ENCODE measurements at regions not wholly inside any gene's neighbourhood (a gene's known extent, or its start where the extent isn't known, plus 50 kb on each side); places are given as distances from the start of the nearest gene placed in this dataset.

DNA sequence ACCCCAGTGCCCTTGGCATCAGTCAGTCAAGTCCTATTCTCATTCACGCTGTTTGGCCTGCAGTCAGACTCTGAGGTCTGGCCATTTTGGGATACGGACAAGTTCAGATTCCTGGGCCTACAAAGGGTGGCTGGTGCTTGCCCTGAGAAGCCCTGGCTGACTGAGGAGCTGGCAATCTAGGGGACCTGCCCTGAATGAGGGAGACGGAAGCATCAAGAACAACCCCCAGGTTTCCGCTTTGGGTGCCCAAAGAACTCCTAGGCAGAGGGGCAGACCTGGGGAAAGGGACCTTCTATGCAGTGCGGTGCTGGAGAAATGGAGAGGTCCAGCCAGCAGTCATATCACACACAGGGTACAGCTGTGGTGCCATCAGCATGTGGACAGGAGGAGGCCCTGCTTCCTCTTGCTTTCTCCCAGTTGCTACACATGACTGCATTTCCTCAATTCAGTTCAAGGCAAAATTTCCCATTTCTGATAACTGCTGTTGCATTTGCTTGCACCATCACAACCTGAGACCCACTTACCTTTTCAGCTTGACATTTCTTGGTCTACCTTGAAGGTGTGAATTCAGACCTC, 70.9 kb upstream of the LGALSL start:
- DNase-seq = peak; percentile 83

DNA sequence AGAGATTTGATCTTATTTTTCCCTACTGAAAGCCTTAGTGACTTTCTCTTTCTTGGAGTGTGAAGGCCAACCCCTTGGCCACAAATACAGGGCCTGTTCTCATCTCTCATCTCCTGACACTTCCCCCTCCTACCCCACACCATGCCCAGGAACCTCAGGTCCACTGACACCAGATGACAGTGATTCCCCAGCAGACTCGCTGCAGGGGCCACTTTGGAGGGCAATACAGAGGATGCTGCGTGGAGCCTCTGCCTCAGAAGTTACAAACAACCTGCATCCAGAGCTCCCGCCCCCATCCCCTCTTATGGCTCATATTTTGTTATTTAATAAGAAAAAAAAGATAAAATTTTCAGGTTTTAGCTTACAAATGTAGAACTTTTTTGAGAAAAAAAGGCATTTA, 70.1 kb upstream of the LGALSL start:
- no peak for DNase-seq

DNA sequence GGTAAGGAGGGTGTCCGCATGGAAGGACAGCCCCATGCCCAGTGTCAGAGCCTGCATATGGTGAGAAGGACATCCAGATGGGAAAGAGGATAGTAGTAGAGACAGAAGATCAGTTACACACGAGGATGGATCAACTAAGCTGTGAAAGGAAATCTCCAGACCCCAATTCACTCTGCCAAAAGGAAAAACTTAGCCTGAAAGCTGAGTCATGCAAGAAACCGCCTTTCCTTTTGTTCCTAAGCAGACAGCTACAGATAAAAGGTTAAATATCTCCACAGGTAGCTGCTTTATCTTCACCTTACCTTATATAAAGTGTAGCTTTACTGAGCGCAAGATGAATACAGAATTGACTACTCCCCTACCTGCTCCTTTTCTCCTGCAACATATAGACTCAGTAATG, 67.3 kb upstream of the LGALSL start:
- no peak for DNase-seq

DNA sequence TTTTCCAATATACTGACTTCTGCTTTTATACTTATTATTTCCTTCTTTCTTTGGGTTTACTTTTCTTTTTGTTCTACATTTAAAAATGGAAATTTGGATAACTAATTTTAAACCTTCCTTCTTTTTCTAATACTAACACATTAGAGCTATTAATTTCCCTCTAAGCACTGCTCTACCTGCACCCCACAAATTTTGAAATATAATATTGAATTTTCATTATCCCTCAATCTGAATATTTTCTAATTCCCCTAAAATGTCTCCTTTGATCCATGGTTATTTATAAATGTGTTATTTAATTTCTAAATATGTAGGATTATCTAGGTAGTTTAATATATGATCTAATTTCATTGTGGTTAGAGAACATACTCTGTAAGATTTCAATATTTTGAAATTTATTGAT, 63.4 kb upstream of the LGALSL start:
- DNase-seq = no peak

DNA sequence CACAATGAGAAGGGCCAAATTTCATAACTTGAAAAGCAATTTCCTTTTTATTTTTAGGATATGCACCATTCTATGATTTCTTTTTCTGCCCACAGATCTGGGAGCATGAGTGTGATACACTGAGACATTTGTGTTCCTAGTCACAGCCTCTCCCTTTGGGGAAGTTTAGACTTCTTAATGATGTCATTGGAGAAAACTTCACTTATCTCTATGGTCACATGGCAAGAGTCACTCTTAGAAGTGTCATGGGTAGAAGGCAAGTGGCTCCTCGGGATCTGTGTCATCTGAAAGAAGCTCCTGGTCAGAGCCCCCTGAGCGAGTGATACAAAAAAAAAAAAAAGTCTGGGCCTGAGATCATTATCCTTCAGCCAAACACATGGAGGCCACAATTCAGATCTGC, 62.5 kb upstream of the LGALSL start:
- peak; percentile 98 for DNase-seq

DNA sequence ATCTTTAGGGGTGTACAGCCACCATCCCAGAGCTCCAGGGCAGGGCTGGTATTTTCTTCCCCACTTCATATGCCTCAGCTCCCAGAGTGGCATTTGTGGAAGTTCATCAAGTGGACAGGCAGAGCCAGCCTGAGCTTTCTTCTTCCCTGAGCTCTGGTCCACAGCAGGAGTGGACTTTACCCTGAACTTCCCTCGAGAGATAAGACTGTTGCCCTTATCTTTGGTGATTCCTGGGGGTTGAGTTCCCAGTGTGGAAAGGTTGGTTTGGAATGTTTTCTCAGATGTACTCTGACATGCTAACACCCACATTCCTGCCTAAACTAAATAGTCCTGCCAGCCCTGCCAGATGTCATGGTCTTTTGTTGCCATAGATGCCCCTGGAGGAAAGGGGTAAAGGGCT, 62.0 kb upstream of the LGALSL start:
- no peak for DNase-seq

DNA sequence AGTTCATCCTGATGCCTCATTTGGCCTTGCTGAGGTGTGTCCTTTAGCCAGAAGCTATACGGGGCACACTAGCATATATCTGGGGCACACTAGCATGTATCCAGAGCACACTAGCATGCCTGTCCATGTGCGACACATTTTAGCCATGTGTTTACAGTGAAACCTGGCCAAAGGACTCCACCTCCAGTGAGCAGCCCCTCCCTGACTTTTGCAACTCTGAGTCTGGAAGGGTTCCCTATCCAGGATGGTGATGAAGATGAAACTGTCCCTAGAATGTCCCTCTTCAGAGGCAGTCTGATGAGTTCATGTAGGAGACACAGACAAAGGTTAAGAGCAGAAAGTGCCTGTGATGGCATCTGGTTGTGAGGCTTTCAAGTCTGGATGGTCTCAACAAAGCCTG, 61.4 kb upstream of the LGALSL start:
- DNase-seq = peak; percentile 75

DNA sequence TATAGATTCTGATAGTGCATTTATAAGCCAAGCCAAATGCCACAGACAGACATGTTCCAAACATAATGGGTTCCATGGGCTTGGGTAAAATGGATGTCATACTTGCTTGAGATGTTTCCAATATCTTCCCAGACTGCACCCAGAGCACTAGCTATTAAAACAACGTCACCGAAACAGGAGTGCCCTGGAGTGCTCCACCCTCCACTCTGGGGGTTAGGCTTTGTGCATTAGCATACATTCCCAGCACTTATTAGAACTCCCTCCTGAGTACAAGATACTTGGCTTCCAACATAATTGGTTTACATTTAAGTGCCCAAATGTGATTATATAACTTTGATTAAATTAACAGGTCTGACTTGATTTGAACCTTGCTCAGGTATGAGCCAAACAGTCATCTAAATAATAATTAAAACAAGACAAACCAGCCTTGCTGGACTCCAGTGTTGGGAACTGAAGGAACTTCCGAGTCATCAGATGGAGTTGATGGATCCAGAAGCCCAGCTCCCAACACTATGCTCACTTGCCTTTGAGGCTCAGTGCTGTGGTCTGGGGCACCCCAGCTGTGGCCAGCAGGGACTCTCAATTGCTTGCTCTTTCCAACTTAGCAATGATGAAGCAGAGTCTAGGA, 60.5 kb upstream of the LGALSL start:
- no peak for DNase-seq

DNA sequence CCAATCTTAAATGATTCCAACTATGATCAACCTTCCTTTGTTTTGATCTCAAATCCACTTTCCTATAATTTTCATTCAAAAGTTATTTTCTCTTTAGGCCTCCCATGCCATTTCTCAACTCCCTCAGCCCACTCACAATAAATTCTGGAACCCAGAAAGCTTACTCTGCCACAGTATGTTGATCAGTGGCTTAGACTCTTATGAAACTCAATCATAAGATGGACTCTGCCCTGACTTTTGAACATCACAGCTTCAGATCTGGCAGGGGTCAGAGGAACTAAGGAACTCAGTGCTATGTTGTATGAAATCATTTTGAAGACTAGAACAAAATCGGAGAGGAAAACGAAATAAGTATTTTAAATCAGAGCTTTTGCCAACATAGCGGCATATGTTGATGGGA, 59.8 kb upstream of the LGALSL start:
- peak; percentile 78 for DNase-seq

DNA sequence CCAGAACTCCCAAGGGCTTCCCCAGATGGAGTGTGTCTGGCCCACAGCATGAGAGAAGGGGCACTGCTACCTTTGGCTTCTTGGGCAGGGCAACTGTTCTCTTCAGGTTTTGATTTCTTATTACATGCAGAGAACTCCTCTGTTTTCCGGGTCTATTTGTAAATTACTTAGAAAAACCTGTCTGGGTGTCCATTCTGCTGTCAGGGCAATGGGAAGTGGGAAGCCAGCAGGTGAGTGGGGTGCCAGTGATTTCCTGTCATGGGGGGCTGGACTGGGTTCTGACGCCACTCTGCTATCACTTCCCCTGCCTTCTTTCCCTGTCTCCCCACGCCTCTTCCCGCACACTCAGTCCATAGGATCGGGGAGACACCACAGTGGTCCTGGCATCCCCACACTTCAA, 58.0 kb upstream of the LGALSL start:
- DNase-seq = no peak

DNA sequence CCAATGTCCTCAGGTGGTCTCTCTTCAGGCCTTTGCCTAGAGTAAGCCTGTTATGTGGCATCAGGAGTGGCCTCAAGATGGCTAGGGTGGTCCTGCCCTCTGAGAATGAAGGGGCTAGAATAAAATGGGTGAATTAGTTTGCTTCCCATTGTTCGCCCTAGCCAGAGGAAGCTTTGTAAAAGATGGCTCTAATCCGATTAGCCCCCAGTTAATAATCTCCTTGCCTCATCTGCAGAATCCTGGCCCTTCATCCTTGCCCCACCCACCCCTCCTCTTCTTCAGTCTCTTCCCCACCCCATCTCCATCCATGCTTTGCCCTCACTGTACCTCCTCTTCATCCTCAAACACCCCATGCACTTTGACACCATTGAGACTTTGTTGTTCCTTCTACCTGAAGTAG, 57.4 kb upstream of the LGALSL start:
- no peak for DNase-seq

DNA sequence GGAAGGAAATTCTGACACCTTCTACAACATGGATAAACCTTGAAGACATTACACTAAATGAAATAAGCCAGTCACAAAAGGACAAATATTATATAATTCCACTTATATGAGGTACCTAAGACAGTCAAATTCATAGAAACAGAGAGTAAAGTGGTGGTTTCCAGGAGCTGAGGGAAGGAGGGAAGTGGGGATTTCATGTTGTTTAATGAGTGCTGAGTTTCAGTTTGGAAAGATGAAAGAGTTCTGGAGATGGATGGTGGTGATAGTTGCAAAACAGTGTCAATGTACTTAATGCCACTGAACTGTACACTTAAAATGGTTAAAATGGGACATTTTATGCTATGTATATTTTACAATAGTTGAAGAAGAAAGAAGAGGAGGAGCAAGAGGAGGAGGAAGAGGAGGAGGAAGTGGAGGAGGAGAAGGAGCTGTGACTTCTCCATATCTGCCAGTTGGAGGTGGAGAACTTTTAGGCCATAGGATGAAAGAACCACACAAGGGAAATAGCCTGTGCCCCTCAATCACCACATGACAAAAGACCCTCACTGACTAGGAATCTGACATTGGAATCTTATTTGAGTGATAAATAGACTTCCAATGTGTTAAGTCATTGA, 55.3 kb upstream of the LGALSL start:
- peak; percentile 63 for DNase-seq

DNA sequence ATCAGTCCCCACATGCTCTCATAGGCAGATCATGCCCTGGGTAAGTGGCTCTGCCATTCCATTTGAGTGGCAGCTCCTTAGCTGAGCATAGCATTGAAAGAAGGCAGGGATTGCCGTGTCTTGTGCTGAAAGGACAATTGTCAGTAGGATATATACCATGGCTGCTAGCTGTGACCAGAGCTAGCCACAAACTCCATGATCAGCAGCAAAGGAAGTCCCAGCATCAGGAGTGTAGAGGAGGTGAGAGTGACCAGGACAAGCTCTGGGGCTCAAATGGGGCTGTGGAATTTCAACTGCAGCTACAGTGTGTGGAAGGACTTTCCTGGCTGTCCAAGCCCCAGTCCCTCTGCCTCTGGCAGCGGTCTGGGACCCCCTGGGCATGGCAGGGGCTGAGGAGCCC, 54.4 kb upstream of the LGALSL start:
- DNase-seq = no peak

DNA sequence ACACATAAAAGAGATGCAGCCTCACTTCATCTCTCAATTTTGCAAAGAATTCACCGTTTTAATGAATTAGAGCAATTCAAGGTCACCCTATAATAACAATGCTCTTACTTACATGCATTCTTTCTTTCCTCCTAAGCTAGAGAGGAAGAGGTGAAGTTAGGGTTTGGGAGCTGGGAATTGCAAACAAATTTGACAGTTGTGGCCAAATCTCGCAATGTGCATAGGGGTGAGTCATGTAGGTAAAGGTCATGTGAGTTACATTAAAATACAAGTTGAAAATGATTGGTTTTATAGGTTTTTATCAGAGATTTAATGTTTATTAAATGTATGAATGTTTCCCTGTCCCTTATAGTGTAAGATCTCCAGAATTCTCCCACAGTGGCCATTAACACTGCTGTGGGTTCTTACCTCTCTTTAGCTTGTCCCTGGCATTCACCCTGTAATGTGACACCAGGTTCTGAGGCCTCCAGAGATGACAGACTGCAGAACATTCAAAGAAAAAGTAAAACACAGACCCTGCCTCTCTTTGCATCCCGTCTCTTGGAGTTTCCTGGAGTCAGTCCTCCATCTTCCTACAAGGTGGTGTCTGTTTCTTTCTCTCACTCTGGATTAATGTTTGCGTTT, 53.7 kb upstream of the LGALSL start:
- no peak for DNase-seq

DNA sequence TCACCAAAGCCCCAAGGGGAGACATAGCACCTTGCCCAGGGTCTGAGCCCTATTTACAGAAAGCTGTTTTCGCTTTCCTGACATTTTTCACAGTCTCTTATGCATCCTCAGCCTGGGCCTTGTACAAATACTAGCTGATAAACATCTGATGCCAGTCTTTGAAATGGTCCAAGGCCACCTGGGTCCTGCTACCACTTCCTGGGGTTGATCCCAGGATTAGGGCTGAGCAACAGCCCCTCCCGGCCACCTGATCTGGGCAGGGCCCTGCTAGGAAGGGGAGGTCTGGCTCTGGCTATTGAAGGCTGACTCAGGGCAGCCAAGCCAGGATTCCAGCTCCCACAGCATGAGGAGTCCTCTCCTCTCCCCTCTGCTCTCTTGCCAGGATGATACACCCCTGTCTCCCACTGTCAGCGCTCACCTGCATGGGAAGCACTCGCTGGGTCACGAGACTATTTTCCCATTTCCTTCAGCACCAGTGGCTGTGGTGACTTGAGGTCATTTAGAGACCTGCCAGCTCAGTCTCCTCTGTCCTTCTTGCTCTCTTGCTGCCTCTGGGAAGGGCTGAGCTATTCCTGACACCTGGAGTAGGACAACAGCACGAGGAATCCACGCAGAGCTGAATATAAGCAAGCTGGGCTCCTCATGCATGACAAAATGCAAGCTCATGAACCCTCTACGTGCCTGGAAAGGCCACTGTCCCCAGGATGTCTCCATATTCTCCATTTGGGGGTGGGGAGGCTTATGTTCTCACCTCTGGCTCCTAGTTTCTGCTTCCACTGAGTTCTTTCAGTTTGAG, 53.0 kb upstream of the LGALSL start:
- no peak for DNase-seq

DNA sequence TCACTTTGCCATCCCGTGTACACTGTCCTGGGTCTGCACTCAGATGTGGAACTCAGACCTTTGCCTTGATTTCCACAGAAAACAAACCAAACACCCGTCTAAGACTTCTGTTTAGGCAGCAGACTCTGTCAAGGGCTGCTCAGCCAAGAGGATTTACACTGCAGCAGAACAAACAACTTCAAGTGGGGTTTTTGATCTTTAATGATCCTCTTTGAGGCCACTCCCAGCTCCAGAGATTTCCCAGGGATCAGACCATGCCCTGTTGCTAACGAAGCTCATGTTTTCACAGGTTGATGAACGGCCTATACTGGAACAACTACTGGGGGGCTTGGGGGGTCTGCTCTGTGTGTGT, 52.5 kb upstream of the LGALSL start:
- no peak for DNase-seq

DNA sequence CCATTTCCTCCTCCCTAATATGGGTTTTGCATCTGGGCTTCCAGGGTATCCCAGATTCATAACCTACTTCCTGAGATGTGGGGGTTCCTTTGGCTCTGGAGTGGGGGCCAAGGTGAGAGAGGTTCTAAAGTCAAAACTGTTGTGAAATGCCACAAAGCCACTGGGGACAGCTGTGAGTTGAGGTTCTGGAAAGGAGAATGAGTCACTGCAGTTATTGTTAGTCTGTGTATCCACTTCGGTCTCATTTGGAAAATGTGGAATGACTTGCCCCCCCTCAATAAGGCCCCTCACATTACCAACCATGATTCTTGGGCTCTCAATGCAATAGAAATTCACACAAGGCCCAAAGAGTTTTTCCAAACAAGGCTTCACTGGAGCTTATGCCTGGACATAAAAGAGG, 51.1 kb upstream of the LGALSL start:
- DNase-seq = no peak

DNA sequence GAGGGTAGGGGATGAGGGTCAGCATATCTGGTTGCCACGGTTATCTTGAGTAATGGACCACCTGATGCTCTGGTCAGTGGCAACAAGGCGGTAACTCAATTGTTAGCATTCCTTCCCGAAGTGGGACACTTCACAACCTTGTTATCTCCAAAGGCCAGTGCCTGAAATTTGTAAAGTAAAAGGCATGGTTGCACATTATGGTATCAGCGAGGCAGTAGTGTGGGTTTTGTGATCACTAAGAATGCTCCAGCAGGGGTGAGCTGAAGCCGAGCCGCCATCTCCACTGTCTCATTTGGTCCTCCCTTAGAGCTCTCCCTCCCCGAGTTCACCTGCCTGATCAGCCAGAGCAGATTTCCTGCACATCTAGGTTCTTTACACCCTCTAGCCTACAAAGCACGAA, 50.5 kb upstream of the LGALSL start:
- DNase-seq = no peak

DNA sequence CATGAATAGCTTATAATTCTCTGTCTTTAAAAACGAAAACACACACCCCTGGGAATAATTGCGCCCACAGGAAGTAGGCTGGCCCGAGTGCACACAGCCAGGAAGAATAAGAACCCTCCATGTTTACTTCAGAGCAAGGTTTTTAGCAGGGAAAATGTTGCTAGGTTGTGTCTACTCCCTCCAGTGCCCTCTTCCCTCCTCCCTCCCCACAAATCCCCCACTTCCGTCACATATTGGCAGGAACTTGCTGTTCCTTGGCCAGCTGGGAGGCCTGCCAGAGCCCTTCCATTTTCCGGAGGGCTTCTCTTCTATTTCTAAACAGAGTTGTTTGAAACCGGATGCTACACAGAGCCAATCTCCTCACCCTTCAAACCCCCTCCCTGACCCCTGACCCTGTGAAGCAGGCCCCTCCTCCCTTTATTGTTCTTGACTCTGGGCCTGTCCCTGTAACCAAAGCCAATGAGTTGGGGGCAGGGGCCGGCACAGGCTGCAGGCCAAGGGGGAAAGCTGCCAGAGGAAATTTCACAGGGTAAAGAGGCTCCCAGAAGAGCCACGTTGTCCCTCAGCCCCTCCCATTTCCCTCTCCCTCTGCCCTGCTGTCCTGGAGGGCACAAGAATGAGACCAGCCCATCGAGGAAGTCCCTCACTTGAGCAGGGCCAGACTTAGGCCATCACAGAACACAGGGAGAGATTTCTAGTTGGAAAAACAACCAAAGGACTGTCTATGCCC, 49.8 kb upstream of the LGALSL start:
- no peak for DNase-seq
